Epithelial cell of proximal tubule (primary cell): ENCODE measurements at regions not wholly inside any gene's neighbourhood (a gene's known extent, or its start where the extent isn't known, plus 50 kb on each side); places are given as distances from the start of the nearest gene placed in this dataset.

Experiments used
- DNase-seq: peaks from one replicate; pipeline ENCODE4 v3.0.0-alpha.2; 2011; ENCODE audit warnings: low read depth
- H3K4me3 ChIP-seq: 2 replicates; pipeline ENCODE4 v1.5.1; 2011; ENCODE audit warnings: low read depth, mild to moderate bottlenecking, low read length
- CTCF ChIP-seq: conservative IDR thresholded peaks from 2 replicates; pipeline ENCODE4 v1.5.1; 2012; ENCODE audit warnings: low read depth, mild to moderate bottlenecking, low read length

DNA sequence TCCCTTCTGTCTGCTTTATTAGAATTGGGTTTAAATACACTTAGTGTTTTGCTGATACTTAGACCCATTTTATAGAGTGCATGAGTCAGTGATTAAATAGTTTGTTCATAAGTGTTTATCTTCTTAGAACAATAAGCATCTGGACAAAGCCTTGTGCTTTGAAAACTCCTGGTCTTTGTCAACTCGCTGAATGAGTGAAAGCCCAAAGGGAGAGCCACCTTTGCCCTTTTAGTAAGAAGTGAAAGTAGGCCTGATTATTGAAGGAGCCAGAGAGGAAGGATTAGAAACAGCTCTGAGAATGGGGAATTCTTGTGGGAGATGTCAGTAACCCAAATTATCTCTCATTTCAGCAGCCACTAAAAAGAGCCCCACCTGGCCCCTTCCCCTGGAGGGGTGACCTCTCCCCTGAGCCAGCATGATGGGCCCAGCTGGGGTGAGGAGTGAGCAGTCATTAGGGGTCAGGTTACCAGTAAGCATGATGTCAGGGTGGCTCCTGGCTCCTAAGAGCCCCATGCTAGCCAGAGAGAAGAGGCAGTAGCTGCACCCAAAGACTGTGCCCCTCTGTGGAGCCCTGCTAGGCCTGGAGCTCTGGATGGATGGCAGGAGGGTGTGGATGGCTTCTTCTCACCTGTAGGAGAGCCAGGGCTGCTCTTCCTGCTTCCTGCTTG is 125.1 kb upstream of the E2F8 start:
- DNase-seq: no peak
- TF ChIP-seq CTCF: no peak
- no peak overlapping the region for H3K4me3 ChIP-seq

DNA sequence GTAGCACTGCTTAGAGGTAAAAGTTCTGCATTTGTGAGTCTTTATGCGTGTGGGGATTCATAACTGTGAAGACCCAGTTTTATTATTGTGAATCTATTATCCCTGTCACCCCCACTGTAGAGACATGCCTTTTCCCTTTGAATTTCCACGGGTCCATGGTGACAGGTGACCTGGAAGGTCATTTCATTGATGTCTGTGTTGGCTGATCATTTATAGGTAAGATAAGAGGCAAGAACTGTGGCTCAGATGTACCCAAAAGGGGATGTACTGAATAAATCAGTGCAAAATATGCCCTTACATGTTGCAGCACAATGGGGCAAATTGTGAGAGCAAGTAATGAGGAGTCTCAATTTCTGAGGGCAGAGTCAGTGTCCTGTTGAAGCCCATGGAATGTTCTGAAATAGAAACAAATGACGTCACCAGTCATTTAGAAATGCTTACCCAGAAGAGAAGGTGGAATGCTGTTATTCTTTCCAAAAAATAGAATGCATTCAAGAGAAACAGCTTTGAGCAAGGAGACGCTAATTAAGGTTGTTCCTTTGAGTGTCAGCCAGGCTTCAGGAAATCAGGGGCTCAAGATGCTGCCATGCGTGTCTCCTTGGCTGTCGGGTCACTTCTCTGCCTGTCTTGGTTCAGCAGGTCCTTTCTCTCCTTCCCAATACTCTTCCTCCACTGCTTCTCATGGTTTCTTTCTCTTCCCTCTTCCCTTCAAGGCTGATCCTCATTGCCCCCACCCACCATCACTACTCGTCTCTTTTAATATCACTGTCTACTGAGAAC is 118.7 kb upstream of the E2F8 start:
- no peak for TF ChIP-seq CTCF
- H3K4me3 ChIP-seq: no peak overlapping the region
- no peak for DNase-seq

DNA sequence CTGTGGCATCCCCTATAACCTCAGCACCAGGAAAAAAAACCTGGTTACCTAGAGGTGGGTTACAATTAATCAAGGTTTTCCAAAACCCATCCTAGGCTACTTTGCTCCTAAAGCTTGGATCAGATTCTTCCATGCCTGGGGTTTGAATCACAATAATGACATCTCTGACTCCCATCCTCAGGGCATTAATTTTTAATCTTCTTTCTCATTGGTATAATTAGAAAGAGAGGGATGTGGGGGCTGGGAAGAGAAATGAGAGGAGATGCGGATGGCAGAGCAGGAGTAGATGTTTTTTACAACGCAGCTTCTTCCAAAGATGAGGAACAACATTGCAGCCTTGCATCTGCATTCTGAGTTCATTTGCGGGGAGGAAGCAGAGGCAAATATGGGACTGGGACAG is 117.2 kb upstream of the E2F8 start:
- DNase-seq: no peak
- TF ChIP-seq CTCF: no peak
- H3K4me3 ChIP-seq: no peak overlapping the region

- no peak for DNase-seq
- no peak for TF ChIP-seq CTCF
Measured at GRCh38 chr11:19355601-19356000, 114.9 kb upstream of the E2F8 start.

GRCh38 chr11:19353287-19353850 is 112.6 kb upstream of the E2F8 start:
- H3K4me3 ChIP-seq: no peak overlapping the region
- DNase-seq: no peak
- no peak for TF ChIP-seq CTCF

More at GRCh38 chr11:19355601-19356000, 114.9 kb upstream of the E2F8 start:
- H3K4me3 ChIP-seq: no peak overlapping the region

DNA sequence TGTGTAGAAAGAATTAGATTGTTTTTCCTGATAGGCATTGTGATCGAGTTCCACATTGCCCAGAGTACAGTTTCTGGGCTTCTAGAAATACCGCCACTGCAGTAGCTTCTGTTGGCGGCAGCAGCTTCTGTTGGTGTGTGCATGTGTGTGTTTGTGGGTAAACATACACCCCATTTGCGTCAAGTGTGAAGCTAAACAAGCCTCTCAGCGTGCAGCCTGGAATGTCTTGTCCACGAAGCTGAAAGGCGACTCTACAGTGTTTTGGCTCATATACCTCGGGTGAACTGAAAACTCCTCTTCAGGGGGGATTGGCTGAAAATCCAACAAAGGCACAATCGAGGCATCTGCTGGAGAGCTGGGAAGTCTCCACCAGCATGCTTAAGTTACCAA is 112.0 kb upstream of the E2F8 start:
- no peak for DNase-seq
- no peak for TF ChIP-seq CTCF

More for the DNA sequence above, 112.0 kb upstream of the E2F8 start:
- no peak overlapping the region for H3K4me3 ChIP-seq
